Uterus (tissue), 3 donors: ENCODE measurements at regions not wholly inside any gene's neighbourhood (a gene's known extent, or its start where the extent isn't known, plus 50 kb on each side); places are given as distances from the start of the nearest gene placed in this dataset.

Experiments used
- DNase-seq, 2 donors: peaks; one replicate each; pipeline ENCODE4 v3.0.0-alpha.2; 2019 to 2020
- H3K27ac ChIP-seq, 2 donors: fragments of 200-600 bp; sonication (generic); 1 replicate in 1 of 2; 2 replicates in 1 of 2; pipeline ENCODE4 v1.5.1; 2016 to 2018
- H3K27me3 ChIP-seq, 2 donors: fragments of 200-600 bp; sonication (generic); one replicate each; pipeline ENCODE4 v1.5.1; 2018 to 2019; ENCODE audit warnings: control low read depth in 1 of 2
- H3K36me3 ChIP-seq, 2 donors: fragments of 200-600 bp; sonication (generic); one replicate each; pipeline ENCODE4 v1.5.1; 2019; ENCODE audit warnings: control low read depth in 1 of 2
- H3K4me1 ChIP-seq, 2 donors: fragments of 200-600 bp; sonication (generic); one replicate each; pipeline ENCODE4 v1.5.1; 2018 to 2019; ENCODE audit warnings: control low read depth in 1 of 2
- H3K4me3 ChIP-seq, 2 donors: fragments of 200-600 bp; sonication (generic); 1 replicate in 1 of 2; 2 replicates in 1 of 2; pipeline ENCODE4 v1.5.1; 2018 to 2019; ENCODE audit warnings: mild to moderate bottlenecking in 1 of 2
- H3K9me3 ChIP-seq, 2 donors: fragments of 200-600 bp; sonication (generic); one replicate each; pipeline ENCODE4 v1.5.1; 2019; ENCODE audit warnings: control low read depth in 1 of 2
- CTCF ChIP-seq, 4 experiments: fragments of 200-600 bp in 2 of 4; fragments of 450-650 bp in 2 of 4; sonication (generic) in 2 of 4; IDR thresholded peaks; one replicate each; pipeline ENCODE4 v1.5.1; 2016 to 2019; ENCODE audit warnings: antibody characterized with exemption in 4 of 4, mild to moderate bottlenecking in 2 of 4, moderate library complexity in 1 of 4
- POLR2A ChIP-seq, 2 donors: fragments of 450-650 bp; IDR thresholded peaks; one replicate each; pipeline ENCODE4 v1.6.1; 2016; ENCODE audit warnings: antibody characterized with exemption in 2 of 2, mild to moderate bottlenecking in 1 of 2, moderate library complexity in 1 of 2
- intact Hi-C: fragments of 100-400 bp; cut with DNase I; formaldehyde crosslinking; loops from one replicate; pipeline ENCODE4 v1.15.1; 2023; ENCODE audit warnings: low total_unique reads
- donor health status: DM: yes; HTN: yes; CAD: no.

- Histone ChIP-seq H3K27ac (no peak overlapping the region), H3K4me3 (no peak overlapping the region), H3K4me1 (no peaks in the 10 kb centered on the region), H3K27me3 (no peaks in the 10 kb centered on the region), H3K9me3 (no peaks in the 10 kb centered on the region), H3K36me3 (no peaks in the 10 kb centered on the region)
- intact Hi-C loops = no loop called here
- DNase-seq = no peak
- no peak for TF ChIP-seq POLR2A (IDR thresholded peaks at IDR 0.05)
- no peak for TF ChIP-seq CTCF (IDR thresholded peaks at IDR 0.05)
These were observed 729.7 kb downstream of the BRD1 start for GRCh38 chr22:49097966-49098365.

- Histone ChIP-seq H3K4me1 (no peaks in the 10 kb centered on the region), H3K27me3 (no peaks in the 10 kb centered on the region), H3K27ac (no peak overlapping the region), H3K9me3 (no peaks in the 10 kb centered on the region), H3K4me3 (no peak overlapping the region), H3K36me3 (no peaks in the 10 kb centered on the region)
- DNase-seq = no peak
- TF ChIP-seq POLR2A (IDR thresholded peaks at IDR 0.05) (no peak), CTCF (IDR thresholded peaks at IDR 0.05) (no peak)
- intact Hi-C loops = no loop called here
These were observed 730.3 kb downstream of the BRD1 start for GRCh38 chr22:49097171-49097925.

- H3K9me3 ChIP-seq = no peaks in the 10 kb centered on the region
- H3K4me3 ChIP-seq = no peak overlapping the region
- no peaks in the 10 kb centered on the region for H3K27me3 ChIP-seq
- no peaks in the 10 kb centered on the region for H3K36me3 ChIP-seq
- H3K4me1 ChIP-seq = no peaks in the 10 kb centered on the region
- TF ChIP-seq CTCF (IDR thresholded peaks at IDR 0.05) = no peak
- no peak for TF ChIP-seq POLR2A (IDR thresholded peaks at IDR 0.05)
- DNase-seq = no peak
- intact Hi-C loops = no loop called here
- no peak overlapping the region for H3K27ac ChIP-seq
These were observed 731.2 kb downstream of the BRD1 start for GRCh38 chr22:49096476-49096875.

GRCh38 chr22:49095366-49095765 is 732.3 kb downstream of the BRD1 start:
- Histone ChIP-seq H3K9me3 (no peaks in the 10 kb centered on the region), H3K27me3 (no peaks in the 10 kb centered on the region), H3K4me1 (no peaks in the 10 kb centered on the region), H3K36me3 (no peaks in the 10 kb centered on the region), H3K27ac (no peak overlapping the region), H3K4me3 (no peak overlapping the region)
- no peak for DNase-seq
- intact Hi-C loops = no loop called here
- TF ChIP-seq CTCF (IDR thresholded peaks at IDR 0.05) = no peak
- no peak for TF ChIP-seq POLR2A (IDR thresholded peaks at IDR 0.05)

GRCh38 chr22:49094858-49095257 is 732.8 kb downstream of the BRD1 start:
- Histone ChIP-seq H3K27ac (no peak overlapping the region), H3K4me3 (no peak overlapping the region), H3K9me3 (no peaks in the 10 kb centered on the region), H3K27me3 (no peaks in the 10 kb centered on the region), H3K36me3 (no peaks in the 10 kb centered on the region), H3K4me1 (no peaks in the 10 kb centered on the region)
- TF ChIP-seq POLR2A (IDR thresholded peaks at IDR 0.05) (no peak), CTCF (IDR thresholded peaks at IDR 0.05) (no peak)
- intact Hi-C loops = no loop called here
- no peak for DNase-seq
